Glutamatergic neuron (in vitro differentiated cells): ENCODE measurements at regions not wholly inside any gene's neighbourhood (a gene's known extent, or its start where the extent isn't known, plus 50 kb on each side); places are given as distances from the start of the nearest gene placed in this dataset.

ENCODE experiments used
- DNase-seq: peaks from one replicate; pipeline ENCODE4 v3.0.0; 2022
- H3K27ac Mint-ChIP-seq: one replicate; pipeline ENCODE4 v1.8.0; 2020; ENCODE audit warnings: mild to moderate bottlenecking, mixed read lengths, inconsistent platforms; ENCODE audit not compliant: unreplicated experiment
- H3K27me3 Mint-ChIP-seq: one replicate; pipeline ENCODE4 v1.8.0; 2020; ENCODE audit warnings: mild to moderate bottlenecking, moderate library complexity, mixed read lengths, inconsistent platforms; ENCODE audit not compliant: unreplicated experiment
- H3K36me3 Mint-ChIP-seq: one replicate; pipeline ENCODE4 v1.8.0; 2020; ENCODE audit warnings: mild to moderate bottlenecking, mixed read lengths, inconsistent platforms; ENCODE audit not compliant: unreplicated experiment
- H3K4me1 Mint-ChIP-seq: one replicate; pipeline ENCODE4 v1.8.0; 2020; ENCODE audit warnings: mild to moderate bottlenecking, low read depth, mixed read lengths, inconsistent platforms; ENCODE audit not compliant: unreplicated experiment
- H3K4me3 Mint-ChIP-seq: one replicate; pipeline ENCODE4 v1.8.0; 2020; ENCODE audit warnings: mild to moderate bottlenecking, mixed read lengths, inconsistent platforms; ENCODE audit not compliant: unreplicated experiment
- H3K9me3 Mint-ChIP-seq: one replicate; pipeline ENCODE4 v1.8.0; 2020; ENCODE audit warnings: mild to moderate bottlenecking, moderate library complexity, mixed read lengths, inconsistent platforms; ENCODE audit not compliant: unreplicated experiment
- CTCF ChIP-seq: fragments of 200-600 bp; sonication (generic); IDR thresholded peaks from one replicate; pipeline ENCODE4 v1.5.0; 2021; ENCODE audit not compliant: partially characterized antibody, unreplicated experiment

GRCh38 chr16:55273356-55273755, 50.6 kb upstream of the IRX6 start:
- DNase-seq = no peak
- H3K27me3 Mint-ChIP-seq = peaks cover 4% of the 10 kb centered on the region
- no peaks in the 10 kb centered on the region for H3K4me1 Mint-ChIP-seq
- no peak for TF ChIP-seq CTCF
- no peak overlapping the region for H3K27ac Mint-ChIP-seq
- H3K4me3 Mint-ChIP-seq = no peak overlapping the region
- H3K9me3 Mint-ChIP-seq = no peaks in the 10 kb centered on the region
- no peaks in the 10 kb centered on the region for H3K36me3 Mint-ChIP-seq

GRCh38 chr16:55273959-55274358, 50.0 kb upstream of the IRX6 start:
- H3K36me3 Mint-ChIP-seq = no peaks in the 10 kb centered on the region
- H3K4me1 Mint-ChIP-seq = no peaks in the 10 kb centered on the region

More at GRCh38 chr16:55273959-55274358, 50.0 kb upstream of the IRX6 start:
- DNase-seq = no peak
- H3K27ac Mint-ChIP-seq = no peak overlapping the region
- no peak overlapping the region for H3K4me3 Mint-ChIP-seq
- no peak for TF ChIP-seq CTCF
- H3K9me3 Mint-ChIP-seq = no peaks in the 10 kb centered on the region
- H3K27me3 Mint-ChIP-seq = peaks cover 7% of the 10 kb centered on the region
